ENCODE measurements at regions not wholly inside any gene's neighbourhood (a gene's known extent, or its start where the extent isn't known, plus 50 kb on each side); places are given as distances from the start of the nearest gene placed in this dataset.

DNA sequence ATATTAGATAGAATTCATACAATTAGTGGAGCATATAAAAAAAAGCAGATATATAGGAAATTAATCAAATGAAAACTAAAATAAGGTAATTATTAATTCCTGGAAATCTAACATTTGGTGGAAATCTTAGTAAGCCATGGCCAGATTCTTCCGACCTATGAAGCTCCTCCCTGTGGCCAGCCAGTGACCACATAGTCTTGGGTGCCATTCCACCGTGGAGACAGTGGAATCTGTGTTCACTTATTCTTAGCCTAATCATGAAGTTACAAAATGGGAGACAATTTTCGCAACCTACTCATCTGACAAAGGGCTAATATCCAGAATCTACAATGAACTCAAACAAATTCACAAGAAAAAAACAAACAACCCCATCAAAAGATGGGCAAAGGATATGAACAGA lies 241.9 kb upstream of the FLRT2 start:
- no peak for DNase-seq

DNA sequence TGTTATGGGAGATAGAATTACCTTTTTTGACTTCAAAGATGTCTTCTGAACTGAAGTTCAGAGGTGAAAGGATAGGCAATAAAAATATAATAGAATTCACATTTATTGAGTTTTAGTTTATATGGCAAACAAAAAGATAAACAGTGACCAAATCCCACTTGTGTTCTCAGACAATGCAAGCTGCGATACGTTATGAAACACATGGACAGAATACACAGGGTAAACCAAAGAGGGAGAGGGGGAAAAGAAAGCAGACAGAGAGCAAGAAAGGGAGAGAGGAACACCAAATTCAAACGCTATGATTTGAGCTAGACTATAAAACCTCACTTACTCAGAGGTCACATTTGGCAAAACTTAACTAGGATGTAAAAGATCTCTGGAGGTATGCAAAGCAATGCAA lies 238.2 kb upstream of the FLRT2 start:
- DNase-seq = no peak

DNA sequence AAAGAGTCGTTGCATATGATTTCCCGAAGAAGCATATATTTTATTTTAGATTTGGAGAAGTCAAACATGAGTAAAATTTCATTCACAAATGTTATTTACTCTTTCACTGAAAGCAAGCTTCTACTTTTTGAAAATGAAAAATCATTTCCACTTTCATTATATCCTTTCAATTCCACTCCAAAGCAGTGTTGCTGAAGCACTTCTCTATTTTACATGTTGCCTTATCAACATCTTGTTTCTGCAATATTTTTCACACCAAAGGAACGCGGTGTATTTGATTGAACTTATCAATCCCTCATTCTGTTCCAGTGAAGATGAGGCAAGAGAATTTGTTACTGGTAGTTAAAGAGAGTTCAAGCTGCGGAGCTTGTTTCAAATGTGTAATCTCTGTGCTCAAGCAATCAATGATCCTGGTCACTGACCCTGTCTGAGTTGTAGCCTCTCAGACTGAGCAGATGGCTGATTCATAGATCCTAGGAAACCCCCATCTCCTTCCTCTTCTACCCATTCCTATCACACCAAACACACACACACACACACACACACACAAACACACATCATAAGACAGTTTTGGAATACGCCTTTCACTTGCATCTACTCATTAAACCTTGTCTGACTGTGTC lies 236.2 kb upstream of the FLRT2 start:
- DNase-seq = no peak

DNA sequence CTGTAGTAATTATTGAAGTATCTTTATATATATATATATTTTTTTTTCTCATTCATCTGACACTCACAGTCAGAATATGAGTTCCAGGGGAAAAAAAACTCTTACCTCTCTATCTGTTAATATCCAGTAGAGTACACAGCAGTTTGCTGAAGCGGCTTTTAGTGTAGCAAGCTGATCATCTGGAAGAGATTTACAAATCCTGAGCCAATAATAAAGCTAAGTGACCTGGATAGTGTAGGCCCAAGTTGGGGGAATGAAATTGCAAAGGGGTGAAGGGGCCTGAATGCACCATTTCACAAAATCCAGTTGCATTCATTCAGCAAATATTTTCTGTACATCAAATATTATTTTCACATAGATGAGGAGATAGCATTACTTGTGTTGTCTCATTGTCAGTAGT lies 234.6 kb upstream of the FLRT2 start:
- DNase-seq = no peak

DNA sequence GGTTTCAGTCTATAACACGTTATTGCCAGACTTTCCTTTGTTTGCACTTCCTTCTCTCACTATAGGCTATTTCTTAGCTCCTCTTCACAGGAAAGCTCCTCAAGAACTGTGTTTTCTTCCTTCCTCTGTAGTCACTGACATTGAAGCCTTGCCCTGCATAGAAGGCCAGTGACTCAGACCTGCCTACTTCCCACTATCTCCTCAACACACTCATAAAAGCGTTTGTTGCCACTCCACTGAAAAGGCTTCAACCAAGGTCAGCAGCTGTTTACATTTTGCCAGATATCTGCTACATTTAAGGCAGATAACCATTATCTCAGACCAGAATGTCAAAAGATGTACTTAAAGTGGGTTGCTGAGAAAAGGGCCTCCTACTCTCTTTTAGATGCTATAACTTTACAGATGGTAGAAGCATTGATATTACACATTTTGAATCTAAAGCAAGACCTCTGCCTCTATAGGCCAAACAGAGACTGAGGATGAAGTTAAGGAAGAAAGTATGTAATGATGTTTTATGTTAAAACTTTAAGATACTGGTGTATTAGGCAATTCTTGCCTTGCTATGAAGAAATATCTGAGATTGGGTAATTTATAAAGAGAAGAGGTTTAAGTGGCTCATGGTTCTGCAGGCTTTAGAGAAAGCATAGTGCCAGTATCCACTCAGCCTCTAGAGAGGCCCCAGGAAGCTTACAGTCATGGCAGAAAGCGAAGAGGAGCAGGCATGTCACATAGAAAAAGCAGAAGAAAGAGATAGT lies 233.3 kb upstream of the FLRT2 start:
- peak; percentile 33 for DNase-seq

DNA sequence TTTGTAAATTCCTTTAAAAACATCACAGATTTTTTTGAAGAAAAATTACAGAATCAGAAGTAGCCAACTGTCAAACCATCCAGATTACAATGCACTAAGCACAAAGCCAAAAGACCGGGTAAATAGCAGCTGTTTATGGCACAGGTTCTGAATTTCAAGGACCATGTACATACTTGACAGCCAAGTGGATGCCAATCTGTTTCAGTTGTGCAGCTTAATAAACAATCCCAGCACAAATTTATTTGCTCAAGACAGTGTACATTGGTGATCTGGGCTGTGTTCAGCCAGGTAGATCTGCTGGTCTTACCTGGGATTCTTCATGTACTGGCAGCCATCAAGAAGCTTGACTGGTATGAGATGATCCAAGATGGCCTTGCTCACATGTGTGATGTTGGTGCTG lies 229.8 kb upstream of the FLRT2 start:
- DNase-seq = peak; percentile 86

DNA sequence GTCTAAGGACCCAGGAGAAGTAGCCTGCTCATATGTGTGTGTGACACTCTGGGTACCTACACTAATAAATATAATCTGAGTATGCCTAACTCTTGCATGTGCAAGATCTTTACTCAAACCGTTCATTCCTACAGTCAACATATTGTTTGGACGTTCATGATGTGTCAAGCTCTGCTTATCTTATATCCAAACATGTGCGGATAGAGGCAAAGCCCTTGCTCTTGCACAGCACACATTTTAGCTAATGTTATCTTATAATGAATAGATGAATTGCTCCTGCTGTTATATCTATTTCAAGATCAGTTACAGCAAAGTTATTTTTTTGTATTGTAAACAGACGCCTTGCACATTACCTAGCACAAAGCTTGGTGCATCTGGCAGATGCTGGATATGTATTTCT lies 228.4 kb upstream of the FLRT2 start:
- no peak for DNase-seq

DNA sequence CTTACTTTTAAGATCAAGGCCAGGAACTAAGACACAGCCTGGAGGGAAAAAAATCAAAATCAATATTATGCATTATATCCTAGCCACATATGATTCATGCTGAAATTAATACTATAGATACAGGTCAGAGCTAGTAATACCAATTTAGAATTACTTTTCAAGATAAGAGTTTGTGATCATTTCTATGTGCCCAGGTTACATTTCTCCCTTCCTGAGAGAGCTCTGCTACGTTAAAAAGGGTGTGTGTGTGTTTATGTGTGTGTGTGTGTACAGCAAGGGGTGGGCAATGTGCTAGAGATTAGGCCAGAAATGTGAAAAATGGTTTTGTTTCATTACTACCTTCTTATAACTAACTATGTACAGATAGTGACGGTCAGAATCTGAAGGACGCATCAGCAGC lies 223.9 kb upstream of the FLRT2 start:
- DNase-seq = no peak

DNA sequence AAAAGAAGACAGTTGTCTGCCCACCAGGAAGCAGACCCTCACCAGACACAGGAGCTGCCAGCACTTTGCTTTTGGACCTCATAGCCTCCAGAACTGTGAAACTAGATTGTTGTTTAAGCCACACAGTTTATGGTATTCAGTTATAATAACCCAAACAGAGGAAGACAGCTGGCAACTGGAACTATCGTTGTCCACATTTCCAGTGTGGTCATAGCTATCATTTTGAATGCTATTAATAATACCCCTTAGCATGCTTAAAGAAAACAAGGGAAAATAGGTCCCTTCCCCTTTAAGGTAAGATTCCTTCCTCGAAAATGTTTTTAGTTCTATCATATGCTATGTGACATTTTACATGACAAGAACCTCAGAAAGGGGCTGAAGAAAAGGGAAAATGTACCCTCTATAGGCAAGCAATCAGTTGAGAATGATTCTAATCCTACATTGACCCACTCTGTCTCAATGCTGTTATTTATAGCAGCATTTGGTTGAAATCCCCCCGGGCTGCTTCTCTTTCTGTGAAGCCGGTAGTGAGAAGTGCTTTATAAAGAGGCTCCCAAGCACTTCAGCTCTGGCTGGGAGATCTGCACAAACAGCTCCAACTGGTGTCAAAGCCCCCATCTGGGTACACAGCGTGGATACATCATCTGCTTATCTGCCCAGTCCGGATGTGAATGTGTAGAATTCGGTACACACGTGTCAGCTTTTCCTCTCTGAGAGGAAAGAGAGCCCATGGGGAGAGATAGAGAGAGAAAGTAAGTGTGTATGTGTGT lies 221.2 kb upstream of the FLRT2 start:
- DNase-seq = no peak

DNA sequence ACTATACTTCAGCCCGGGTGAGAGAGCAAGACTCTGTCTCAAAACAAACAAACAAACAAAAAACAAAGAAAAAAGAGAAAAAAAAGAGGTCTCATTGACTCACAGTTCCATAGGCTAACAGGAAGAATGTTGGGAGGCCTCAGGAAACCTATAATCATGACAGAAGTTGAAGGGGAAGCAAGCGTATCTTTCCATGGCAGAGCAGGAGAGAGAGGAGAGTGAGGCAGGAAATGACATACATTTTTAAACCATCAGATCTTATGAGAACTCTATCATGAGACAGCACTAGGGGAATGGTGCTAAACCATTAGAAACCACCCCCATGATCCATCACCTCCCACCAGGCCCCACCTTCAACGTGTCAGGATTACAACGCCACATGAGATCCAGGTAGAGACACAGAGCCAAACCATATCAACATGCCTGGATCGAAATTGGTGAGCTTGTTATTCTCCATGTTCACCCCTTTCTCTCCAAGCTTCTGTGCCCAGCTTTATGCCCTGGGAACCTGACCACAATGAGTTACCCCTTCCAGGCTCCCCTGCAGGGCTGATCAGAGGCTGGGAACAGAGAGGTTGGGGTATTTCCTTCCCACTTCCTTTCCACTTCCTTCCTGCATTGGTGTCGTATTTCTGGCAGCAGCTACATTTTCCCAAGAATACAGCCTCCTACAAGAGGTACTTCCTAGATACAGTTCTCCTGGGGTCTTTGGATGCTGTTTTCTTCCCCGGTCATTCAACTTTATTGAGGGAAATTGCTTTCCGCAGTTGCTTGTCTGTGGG lies 219.3 kb upstream of the FLRT2 start:
- no peak for DNase-seq

DNA sequence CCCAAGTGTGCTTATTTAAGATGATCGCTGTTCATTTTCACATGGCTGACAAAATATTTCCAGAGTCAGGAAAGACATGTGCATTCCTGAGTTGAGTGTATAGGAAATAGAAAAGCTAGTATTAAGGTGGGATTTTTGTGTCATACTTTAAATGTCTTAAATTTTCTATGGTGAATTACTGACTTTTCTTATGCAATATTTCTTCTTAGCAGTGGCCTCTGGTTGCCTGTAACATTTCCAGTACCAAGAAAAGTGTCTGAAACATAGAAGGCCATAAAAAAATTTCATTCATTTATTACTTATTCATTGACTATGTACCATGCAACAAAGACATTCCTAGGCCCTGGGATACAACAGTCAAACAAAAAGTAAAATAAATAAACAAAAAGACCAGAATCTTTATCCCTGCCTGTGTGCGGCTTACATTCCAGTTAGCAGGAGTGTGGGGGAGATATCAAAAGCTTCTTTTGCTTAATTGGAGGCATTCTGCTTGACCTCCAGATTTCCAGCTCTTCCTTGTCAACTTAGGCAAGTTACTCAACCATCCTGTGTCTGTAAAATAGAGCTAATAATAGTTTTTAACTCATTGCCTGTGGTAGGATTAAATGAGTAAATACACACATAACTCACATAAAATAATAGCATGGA lies 216.3 kb upstream of the FLRT2 start:
- no peak for DNase-seq

DNA sequence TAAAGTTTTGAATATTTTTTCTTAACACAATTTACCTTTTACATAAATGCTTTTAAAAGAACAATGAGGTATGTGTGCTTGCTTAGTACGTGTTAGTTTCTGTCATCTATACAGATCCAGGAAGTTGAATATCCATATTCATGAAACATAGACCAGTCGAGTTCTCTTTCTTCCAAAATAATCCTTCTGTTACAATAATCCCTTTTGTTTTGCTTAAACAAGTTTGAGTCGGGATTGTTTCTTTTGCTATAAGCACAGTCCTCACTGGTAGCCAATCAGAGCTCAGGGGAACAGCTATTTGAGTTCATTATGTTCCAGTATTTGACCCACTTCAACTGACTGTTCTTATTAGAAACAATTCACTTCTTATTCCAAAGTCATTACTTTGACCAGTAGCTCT lies 214.7 kb upstream of the FLRT2 start:
- DNase-seq = no peak

DNA sequence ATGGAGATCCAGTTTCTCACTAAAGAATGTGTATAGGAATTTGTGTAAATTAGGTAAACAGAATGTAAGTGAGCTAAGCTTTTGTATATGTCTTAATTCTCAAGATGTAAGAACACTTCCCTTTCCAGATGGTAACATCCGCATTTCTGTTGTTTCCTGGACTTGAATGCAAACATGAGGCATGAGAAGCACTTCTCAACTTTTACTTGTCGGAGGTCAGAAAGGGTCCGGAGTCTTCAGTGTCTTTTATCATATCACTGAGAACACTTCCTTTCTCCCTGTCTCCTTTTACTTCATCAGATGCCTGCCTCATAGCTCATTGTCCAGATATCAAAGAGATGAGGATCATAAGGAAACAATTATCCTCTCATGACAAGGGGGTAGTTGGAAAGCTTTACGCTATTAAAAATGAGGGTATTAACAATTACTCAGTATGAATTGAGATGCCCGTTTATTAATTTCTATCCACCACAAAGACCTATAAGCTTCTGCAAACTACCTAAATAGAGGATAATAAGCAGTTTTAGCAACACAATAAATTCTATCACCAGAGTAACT lies 214.1 kb upstream of the FLRT2 start:
- no peak for DNase-seq

DNA sequence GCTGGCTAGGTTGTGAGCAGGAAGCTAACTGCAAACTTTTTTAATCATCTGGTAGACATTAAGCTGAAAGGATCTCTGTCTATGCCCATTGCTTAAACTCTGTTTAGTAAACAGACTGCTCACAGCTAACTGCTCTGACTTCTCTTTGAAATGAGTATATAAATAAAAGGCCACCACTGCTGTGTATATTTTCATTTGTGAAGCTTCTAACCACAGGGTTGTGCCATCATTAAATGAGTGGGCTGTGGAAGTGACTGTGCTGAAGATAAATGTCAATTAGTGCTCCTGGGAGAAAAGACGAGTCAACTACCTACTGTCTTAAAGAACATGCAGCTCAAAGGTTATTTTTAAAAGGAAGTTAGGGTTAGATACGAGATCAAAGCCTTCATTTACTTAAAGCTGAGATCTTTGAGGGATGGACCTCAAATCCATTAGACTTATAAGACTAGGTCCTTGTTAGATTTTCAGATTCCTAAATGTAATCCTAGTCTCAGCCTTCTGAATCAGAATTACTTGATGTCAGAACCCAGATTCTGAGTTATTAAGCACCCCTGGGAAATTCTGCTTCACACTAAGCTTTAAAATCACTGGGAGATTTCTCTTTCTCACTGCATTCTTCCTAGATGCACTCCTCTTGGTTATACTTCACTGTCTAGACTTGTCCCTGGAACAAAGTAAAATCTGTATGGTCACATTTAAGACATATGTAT lies 213.1 kb upstream of the FLRT2 start:
- DNase-seq = no peak

DNA sequence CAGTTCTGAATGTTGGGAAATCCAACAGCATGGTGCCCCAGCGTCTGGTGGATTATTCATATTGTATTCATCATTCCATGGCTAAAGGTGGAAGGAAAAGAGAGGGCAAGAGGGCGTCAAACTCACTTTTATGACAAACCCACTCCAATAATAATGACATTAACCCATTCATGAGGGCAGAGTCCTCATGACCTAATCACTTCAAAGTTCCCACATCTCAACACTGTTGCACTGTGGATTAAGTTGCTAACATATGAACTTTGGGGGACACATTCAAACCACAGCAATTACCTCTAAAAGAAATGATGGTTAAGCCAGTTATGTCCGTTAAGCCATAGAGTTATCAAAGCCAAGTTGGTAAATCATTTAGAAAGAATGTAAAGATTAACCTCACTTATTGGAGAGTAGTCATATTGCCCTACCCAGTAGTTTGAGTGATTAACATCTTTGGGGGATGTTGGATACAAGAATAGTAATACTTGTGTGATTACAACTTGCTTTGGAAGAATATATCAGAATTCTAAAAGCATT lies 212.4 kb upstream of the FLRT2 start:
- DNase-seq = no peak

DNA sequence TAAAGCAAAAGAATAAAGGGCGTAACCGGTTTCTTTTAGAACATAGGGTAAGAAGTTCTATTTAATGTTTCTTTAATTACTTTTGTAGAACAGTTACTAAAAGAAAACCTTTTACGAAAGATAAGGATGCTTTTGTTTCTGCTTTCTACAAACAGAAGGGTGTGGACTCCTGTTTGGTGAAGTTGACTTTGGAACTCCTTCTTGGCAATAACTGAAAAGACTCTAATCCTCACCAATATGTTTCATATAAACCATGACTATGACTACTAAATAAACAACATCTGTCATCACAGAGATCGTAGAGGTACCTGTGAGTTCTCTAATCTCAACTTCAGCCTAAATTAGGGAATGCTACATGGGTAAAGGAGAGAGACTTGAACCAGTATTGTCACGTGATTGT lies 210.8 kb upstream of the FLRT2 start:
- no peak for DNase-seq

DNA sequence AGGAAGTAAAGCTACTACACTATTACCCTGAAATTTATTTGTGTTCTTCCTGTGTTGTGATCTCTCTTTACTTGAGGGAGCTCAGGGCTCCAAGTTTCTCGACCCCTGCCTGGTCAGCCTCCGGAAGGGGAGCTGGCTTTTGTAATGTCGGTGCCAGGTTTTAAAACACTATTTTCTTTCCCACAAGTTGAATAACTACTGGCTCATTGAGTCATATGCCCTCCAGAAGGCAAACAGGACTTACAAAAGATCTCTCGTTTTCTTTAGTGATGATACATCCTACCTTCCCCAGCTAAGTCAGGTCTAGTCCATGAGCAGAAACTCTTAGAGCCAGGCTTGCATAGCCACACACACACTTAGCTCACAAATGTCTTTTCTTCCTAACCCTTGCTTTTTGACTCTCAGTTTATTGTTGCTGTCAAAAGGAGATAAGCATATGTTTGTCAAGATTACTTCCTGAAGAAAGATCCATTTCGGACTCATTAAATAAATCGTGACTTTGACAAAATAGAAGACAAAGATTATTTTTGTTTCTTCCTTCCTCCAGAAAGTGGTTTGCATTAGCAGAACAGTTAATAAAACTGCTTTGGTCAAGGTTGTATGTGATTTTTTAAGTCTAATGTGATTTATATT lies 209.8 kb upstream of the FLRT2 start:
- no peak for DNase-seq

DNA sequence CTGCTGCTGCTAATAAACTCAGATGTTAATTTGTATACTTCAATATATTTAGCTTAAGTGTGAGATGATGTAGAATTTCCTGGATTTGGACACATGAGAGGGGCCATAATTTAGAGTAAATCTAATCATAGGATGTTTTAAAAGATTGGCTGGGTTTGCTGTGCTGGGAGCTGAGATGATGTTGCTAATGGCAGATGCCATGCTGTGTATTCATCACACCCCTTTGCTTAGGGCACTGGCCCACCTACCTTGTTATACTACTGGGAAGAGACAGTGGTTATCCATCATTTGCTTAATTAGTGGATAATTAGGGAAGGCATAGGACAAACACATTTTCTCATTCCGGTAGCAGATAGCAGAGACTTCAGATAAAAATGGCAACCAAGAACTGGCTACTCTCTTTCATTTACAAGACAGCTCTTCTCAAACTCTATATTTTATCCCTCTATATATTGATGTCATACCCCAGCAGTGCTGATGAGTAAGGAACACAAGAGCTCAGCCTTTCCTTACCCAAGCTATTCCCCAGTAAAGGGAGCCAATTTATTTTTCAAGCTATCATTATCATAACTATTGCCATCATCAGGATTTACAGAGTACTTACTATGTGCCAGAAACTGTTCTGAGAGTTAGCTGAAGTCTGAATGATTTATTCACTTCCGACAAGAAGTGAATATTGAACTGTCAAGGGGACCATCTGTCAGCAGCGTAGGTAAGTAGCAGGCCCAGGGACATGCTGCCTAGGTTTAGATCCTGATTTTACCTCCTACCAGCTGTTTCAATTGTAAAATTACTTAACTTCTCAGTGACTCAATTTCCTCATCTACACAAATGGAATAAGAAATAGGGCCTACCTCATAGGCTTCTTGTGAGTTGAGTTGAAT lies 204.6 kb upstream of the FLRT2 start:
- no peak for DNase-seq

DNA sequence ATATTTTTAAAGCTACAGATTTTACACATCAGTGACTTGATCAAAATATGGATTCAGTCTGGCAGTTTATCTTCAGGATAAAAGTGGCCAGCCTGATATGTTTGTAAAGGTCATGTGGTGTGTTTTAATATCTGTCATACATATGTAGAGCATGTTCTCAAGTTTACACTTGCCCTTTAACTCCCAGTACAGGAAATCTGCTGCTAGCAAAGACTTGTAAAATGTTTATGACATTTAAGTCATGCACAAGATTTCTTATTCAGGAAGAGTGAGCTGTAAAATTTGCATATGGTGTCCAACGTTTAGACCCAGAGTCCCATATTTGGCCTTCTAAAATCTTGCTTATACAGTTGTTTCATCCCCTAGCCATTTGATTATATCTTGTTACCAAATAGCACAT lies 197.5 kb upstream of the FLRT2 start:
- no peak for DNase-seq

DNA sequence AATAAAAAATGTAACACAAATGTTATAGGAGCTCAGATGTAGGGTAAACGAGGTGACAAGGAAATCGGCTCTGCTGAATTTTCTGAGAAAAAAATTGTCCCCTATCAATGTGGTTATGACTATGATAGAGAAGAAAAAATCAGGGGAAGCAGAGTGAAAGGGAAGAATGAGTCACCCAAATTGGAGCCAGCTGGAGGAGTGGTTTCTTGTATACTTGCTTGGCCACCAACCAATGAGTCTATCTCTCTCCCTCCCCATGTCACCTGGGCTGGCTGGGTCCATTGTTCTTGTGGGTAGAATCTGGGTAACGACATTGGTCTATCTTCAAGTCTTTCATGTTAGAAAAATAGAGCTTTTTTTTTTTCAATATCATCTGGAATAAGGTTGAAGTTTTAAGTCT lies 196.6 kb upstream of the FLRT2 start:
- peak; percentile 44 for DNase-seq

All from DMS53 (cell line).